HG02973 (cell line): ENCODE measurements at regions not wholly inside any gene's neighbourhood (a gene's known extent, or its start where the extent isn't known, plus 50 kb on each side); places are given as distances from the start of the nearest gene placed in this dataset.

Source experiments
- ATAC-seq: cut with Tn5 transposase; IDR thresholded peaks from one replicate; pipeline ENCODE4 v1.9.1; 2021; ENCODE audit warnings: moderate library complexity; ENCODE audit not compliant: unreplicated experiment

DNA sequence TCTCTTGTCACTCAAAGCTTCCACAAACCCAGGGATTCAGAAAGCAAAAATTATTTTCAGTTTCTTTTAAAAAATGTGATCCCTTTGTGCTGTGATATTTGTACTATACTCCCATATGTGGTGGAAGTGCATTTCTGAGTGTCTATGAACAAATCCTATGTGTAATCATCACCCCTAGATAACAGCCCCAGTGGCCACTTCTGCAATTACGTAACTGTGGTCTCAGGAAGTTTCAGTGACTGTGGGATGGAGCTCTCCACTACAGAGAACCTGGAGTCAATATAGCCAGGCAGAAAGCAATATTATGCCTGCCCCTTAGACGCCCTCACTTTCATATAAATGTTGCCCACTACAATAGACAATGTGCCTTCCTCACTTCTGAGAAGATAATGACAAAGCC is 1101.7 kb upstream of the GHITM start:
- no peak for ATAC-seq

DNA sequence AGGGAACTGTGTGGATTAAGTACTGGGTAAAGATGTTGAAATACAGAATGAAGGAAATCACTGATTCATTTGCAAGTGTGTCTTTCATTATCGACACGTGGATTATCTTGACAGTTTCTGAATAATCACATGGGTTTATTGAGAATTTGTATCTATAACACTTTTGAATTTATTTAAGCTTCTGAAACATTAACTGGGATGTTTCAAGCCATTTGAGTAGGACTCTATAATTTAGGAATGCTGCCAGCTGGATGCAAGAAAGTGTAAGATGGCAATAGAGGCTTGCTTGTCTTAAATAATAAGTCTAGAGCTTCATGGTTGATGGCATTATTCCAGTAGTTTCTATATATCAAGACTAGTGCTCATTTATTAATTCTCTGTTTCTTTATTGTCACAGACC is 1100.7 kb upstream of the GHITM start:
- ATAC-seq = no peak

GRCh38 chr10:83045731-83046130 is 1093.6 kb upstream of the GHITM start:
- no peak for ATAC-seq

DNA sequence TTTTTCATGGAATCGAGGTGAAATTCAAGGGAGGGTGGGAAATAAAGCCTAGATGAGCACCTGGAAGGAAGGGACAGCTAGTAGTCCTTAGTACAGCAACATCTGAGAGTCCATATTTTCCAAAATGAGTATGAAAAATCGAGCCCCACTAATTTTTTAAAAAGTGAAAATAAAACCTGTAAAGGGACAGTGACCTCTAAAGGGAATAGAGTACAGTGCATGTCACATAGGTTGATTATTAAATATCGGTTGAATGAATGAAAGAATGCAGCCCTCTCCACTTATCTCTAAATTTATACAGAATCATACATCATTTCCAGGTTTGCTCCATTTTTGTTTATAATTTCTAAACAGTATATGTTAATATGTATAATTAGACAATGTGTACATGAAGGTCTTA is 1088.5 kb upstream of the GHITM start:
- ATAC-seq = no peak

DNA sequence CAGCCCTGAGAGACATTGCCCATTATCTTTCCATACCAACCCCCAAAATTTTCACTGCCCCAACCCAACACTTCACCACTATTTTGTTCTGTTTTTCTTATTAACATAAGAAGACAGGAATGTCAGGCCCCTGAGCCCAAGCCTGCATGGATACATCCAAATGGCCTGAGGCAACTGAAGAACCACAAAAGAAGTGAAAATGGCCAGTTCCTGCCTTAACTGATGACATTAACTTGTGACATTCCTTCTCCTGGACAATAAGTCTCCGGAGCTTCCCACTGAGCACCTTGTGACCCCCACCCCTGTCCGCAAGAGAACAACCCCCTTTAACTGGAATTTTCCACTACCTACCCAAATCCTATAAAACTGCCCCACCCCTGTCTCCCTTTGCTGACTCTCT is 1076.4 kb upstream of the GHITM start:
- no peak for ATAC-seq

GRCh38 chr10:83073472-83073871 is 1065.8 kb upstream of the GHITM start:
- no peak for ATAC-seq

DNA sequence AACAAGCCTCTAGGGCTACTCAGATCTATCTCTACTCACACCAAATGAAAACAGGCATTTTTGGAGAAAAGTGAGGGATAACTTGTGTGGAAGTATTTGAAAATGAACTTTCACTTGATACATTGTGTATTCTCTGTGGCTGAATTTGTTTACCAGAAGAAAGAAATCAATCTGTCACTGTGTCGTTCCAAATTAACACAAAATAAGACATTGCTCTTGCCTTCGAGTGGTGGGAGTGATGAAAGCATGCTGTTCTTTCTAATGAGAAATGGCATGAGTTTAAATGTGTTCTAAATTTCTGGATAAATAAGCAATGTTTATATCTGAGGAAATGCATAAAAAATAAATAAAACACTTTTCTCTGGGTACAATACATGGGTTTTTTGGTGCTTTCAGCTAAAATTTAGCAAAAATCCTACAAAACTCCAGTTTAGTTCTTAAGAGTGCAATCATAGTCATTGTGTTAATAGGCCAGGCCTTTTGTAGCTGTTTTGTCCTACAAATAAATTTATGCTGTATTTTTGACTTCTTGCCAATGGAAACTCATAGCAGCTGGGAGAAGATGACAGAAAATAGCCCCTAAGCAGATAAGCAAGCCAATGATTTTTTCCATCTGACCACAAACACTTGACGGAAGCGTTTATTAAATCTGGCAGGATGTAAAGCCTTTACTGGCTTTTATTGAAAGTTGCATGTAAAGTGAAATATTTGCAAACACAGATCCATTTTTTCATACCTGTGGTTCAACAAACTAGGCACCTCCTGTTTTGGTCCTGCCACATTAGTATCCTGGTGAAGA is 1064.1 kb upstream of the GHITM start:
- no peak for ATAC-seq

- ATAC-seq = no peak
Measured at GRCh38 chr10:83075815-83076355, 1063.4 kb upstream of the GHITM start.

GRCh38 chr10:83076443-83076842 is 1062.9 kb upstream of the GHITM start:
- no peak for ATAC-seq

DNA sequence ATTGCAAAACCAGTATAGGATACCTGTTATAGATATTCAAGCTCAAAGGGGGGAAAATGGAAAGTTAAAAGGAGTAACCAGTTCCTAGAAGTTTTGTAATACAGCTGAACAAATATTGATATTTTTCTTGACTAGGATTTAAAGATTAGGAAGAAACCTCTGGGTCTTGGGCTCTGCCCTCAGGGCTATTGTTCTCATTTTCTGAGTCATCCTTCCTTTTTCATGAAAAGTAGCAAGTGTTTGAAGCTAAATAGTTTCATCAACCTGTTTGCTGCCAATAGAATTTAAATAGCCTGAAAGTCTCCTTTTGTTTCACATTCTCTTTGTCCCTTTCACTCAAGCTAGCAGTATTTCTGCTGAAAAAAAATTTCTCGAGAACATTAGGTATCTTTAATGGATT is 1061.1 kb upstream of the GHITM start:
- no peak for ATAC-seq

DNA sequence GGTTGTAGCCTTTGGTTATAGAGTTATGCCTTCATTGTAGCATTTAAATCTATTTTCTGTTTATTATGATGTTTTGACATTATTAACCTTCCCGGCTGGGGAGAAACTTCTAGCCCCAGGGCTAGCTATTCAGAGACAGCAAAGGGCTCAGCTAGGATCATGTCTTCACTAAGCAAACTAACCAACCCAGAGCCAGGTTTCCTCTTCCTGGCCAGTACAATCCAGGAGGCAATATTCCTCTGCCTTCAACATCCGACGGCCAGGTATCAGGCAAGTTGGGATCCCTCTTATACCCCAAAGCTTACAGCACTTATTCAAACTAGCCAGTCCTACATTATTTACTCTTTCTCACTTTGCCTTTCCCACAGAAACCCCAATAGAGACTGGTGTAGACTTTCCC is 1060.7 kb upstream of the GHITM start:
- no peak for ATAC-seq

DNA sequence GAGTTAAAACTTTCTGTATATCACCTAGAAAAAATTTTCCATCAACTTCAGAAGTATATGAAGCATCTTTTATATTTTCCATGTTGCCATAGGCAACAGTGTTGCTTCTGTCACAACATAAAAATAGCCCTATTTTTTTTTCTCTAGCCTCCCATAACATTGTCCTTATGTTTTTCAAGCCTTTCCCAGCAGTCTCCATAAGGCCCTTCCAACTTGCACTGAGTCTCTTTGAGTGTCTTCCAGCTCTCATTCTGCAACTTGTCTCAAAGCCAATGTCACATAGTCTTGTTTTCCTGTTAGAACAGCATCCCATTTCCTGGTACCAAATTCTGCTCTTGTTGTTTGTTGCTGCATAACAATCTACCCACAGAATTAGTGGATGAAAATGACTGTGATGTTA is 1055.5 kb upstream of the GHITM start:
- ATAC-seq = no peak

DNA sequence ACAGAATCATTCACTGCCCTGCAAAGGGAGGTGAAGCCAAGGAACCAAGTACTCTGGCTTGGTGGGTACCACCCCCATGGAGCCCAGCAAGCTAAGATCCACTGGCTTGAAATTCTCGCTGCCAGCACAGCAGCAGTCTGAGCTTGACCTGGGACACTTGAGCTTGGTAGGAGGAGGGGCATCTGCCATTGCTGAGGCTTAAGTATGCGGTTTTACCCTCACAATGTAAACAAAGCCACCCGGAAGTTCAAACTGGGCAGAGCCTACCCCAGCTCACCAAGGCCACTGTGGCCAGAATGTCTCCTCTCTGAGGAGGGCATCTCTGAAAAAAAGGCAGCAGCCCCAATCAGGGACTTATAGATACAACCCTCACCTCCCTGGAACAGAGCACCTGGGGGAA is 1050.0 kb upstream of the GHITM start:
- ATAC-seq = no peak

- no peak for ATAC-seq
Measured at GRCh38 chr10:83104616-83105015, 1034.7 kb upstream of the GHITM start.

DNA sequence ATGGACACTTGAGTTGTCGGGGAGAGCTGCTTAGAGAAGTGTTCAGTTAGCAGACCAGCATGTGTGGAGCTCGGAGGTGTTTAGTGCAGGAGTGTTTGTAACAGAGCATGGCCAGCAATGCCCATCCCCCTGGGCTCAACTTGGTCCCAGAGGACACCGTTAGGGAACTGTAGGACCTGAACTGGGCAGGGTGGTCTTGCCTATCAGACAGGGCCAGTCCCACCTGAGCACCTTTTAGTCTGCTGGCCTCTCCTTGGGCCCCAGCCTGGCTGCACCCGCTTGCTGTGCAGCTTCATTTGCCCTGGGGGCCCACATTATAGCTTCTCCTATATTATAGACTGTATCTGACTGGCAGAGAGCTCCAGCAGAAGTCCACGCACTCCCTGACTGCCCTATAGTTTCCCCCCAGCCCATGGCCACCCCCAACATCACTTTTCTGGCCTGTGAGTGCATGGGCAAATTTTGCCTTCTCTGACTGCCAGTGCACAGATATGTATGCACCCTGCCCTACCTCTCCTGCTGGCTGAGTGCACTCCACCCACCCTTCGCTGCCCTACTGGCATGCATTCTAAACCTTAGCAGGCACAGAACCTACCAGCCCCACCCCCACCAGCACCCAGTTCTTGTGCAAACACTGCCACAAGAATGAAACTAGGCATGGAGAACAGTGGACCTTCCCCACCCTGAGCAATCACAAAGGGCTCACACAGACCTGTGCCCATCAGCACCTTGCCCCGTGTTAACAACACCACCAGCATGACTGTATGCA is 1030.6 kb upstream of the GHITM start:
- ATAC-seq = no peak

DNA sequence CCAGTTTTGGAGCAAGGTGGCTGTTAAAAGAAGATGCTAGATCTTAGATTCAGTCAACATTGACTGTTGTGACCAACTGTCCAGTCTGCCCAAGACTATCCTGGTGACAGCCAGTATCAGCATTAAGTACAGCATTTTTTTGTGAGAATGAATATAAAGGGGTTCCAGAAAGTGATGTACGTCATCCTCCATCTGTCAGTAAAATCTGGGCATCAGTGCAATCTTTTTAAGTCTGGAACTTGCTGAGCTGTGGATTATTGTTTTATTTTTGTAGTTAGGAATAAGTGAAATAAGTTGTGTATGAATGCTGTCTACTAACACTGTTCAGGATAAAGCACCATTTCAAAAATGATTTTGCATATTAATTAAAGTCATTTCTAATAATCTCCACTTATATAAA is 1020.0 kb upstream of the GHITM start:
- ATAC-seq = no peak

DNA sequence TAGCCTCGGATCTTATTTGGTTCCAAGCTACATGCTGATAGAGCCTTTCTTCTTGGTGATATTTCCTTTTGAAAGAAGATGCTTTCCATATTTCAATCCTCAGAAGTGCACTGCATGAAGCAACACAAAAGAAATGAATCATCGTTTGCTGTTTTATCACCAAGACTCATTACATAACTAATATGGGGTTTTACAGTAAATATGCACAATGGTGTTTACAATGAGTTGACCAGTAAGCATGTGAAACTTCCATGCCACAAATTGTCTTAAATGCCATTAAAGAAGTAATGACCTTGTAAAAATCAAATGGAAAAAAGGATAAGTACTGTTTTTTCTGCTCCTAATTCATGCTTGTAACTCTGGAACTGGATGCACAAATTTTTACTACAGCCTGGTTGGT is 1017.0 kb upstream of the GHITM start:
- no peak for ATAC-seq

- no peak for ATAC-seq
Measured at GRCh38 chr10:83127942-83128575, 1011.2 kb upstream of the GHITM start.

DNA sequence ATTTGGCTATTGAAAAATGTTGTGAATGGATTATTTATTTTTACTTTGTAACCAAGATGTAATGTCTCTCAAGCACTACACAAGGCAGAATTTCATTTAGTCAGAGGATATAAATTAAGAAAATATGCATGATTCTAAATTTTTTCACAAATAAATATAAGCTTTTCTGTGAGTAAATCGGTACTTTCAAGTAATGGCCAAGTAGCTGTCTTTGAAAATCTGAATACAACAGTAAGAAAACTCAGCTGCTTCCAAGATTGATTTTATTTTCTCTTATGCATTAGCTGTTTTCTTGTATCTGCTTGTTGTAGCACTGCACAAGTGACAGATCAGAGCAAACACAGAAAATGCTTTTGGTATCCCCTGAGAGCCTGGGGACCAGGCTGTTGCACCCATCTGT is 998.5 kb upstream of the GHITM start:
- ATAC-seq = no peak

DNA sequence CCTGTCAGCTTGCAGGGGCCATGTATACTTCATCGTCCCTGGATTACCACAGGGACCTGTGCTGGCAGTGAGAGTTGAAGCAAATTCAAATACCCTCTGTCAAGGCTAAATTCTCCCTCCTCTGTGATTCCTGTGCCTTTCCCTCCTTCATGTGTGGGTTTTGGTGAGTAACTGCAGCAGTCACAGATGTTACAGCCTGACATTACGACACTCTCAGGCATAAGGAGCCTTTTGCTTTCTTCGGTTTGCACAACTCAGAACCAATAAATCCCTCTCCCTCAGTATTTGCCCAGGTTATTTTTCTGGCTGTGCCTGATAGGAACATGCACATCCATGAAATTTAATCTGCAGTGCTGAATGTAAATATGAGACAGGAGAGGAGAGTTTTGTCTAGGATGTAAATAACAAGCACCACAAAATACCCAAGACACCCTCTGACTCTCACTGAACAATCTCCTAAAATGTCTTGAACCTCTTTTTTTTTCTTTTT is 997.2 kb upstream of the GHITM start:
- ATAC-seq = no peak

GRCh38 chr10:83144461-83144860 is 994.8 kb upstream of the GHITM start:
- no peak for ATAC-seq

DNA sequence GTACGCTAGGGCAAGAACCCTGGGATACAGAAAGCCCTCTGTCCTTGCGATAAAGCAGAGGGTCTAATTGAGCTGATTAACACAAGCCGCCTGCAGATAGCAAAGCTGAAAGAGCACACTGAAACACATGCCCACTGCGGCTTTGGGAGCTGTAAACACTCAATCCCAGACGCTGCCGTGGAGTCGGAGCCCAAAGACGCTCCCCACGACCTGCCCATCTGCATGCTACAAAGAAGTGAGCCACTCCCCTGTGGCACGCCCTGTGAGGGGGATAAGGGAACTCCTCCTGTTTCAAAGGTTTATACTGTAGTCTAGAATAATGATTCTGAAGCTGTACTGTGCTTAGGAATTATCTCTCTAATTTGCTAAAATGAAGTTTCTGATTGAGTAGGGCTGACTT is 985.6 kb upstream of the GHITM start:
- no peak for ATAC-seq
